ENCODE measurements at regions not wholly inside any gene's neighbourhood (a gene's known extent, or its start where the extent isn't known, plus 50 kb on each side); places are given as distances from the start of the nearest gene placed in this dataset.

DNA sequence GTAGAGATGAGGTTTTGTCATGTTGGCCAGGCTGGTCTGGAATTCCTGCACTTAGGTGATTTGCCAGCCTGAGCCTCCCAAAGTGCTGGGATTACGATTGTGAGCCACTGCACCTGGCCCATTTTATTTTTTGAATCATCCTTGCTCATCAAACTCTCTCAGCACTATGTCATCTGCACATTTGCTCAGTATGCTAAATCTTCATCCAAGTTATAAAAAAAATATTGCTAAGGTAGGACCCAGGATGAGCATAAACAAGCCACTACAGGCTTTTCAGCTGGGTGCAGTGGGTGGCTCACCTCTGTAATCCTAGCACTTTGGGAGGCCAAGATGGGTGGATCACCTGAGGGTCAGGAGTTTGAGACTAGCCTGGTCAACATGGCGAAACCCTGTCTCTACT lies 510.1 kb upstream of the LARGE1 start:
- no peak for DNase-seq (ENCODE audit: low spot score)

- no peak for DNase-seq (ENCODE audit: low spot score)
Observed at GRCh38 chr22:34434371-34434770, 514.1 kb upstream of the LARGE1 start.

- DNase-seq (ENCODE audit: low spot score) = no peak
Observed at GRCh38 chr22:34437140-34437539, 516.9 kb upstream of the LARGE1 start.

GRCh38 chr22:34454598-34454997 lies 534.3 kb upstream of the LARGE1 start:
- DNase-seq (ENCODE audit: low spot score) = no peak

DNA sequence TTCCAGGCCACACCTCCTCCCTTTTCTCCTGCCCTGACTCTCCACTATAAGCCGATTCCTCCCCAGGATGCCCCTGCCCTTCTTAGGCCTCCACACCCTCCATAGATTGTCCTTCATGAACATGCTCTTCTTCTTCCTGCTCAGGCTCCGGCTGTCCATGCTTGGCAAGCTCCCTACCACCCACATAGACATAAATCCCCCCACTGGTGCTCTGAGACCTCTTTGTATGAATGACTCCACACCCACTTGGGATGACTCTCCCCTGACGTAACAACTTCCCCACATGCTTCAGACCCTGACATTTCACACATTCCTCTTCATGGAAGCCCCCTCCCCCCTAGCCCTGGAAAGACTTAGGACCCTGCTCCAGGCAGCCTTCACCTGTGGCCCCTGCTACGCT lies 542.5 kb upstream of the LARGE1 start:
- DNase-seq (ENCODE audit: low spot score) = no peak

DNA sequence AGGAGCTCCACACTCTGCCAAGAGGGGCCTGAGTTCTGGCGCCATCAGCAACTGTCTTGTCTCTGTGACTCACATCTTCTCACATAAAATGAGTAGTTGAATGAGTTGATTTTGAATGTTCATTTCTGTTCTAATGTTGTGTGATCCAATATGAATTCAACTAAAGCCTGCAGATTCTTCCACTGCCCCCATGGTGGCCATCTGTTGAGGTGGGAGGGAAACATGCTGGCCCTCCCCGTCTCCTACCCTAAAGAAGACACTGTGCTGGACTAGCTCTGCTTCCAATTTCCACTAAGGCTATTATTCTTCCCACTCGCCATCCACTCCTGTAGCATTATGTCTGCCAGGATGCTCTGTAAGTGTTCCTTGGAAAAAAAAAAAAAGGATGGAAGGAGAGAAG lies 555.6 kb upstream of the LARGE1 start:
- no peak for DNase-seq (ENCODE audit: low spot score)

GRCh38 chr22:34476762-34477161 lies 556.5 kb upstream of the LARGE1 start:
- DNase-seq (ENCODE audit: low spot score) = no peak

DNA sequence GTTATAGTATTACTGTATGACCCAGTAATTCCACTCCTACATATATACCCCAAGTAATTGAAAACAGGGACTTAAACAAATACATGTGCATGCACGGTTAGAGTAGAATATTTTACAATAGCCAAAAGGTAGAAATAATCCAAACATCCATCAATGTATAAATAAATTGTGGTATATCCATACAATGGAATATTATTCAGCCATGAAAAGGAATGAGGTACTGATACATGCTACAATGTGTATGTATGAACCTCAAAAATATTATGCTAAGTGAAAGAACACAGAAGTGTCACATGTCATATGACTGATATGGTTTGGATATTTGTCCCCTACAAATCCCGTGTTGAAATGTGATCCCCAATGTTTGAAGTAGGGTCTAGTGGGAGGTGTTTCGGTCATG lies 560.8 kb upstream of the LARGE1 start:
- DNase-seq (ENCODE audit: low spot score) = no peak

GRCh38 chr22:34486381-34486780 lies 566.1 kb upstream of the LARGE1 start:
- DNase-seq (ENCODE audit: low spot score) = no peak

DNA sequence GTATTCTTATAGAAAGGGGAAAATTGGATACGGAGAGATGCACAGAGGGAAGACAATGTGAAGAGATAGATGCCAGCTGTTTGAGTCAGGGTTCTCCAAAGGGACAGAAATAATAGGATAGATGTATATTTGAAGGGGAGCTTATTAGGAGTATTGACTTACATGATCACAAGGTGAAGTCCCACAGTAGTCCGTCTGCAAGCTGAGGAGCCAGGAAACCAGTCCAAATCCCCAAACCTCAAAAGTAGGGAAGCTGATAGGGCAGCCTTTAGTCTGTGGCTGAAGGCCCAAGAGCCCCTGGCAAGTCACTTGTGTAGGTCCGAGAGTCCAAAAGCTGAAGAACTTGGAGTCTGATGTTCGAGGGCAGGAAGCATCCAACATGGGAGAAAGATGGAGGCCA lies 569.6 kb upstream of the LARGE1 start:
- no peak for DNase-seq (ENCODE audit: low spot score)

GRCh38 chr22:34490886-34491285 lies 570.6 kb upstream of the LARGE1 start:
- DNase-seq (ENCODE audit: low spot score) = no peak

- no peak for DNase-seq (ENCODE audit: low spot score)
Observed at GRCh38 chr22:34493486-34493885, 572.5 kb upstream of the ISX start.

- DNase-seq (ENCODE audit: low spot score) = no peak
Observed at GRCh38 chr22:34501366-34501965, 564.5 kb upstream of the ISX start.

DNA sequence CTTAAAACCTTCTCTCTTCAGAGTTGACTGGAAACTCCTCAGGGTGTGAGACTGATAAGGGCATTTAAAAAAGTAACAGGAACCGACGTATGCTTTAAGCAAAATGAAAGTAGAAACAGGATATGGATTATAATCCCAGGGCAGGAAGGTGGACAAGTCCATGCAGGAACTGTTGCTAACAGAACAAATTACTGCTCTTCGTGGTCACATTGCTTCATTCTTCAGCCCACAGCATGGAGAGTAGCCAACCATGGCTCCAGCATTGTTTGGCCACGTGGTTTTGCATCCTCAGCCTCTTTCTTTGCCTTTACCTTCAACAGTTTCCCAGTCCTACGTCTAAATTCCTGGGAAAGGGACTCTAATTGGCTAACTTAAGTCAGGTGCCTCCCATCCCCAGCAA lies 563.1 kb upstream of the ISX start:
- DNase-seq (ENCODE audit: low spot score) = no peak

DNA sequence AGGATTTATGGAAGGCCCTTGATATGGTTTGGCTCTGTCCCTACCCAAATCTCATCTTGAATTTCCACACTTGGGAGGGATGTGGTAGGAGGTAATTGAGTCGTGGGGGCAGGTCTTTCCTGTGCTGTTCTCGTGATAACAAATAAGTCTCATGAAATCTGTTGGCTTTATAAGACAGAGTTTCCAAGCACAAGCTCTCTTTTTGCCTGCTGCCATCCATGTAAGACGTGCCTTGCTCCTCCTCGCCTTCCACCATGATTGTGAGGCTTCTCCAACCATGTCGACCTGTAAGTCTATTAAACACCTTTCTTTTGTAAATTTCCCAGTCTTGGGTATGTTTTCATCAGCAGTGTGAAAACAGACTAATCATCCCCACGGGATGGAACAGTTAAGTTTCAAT lies 557.2 kb upstream of the ISX start:
- DNase-seq (ENCODE audit: low spot score) = no peak

DNA sequence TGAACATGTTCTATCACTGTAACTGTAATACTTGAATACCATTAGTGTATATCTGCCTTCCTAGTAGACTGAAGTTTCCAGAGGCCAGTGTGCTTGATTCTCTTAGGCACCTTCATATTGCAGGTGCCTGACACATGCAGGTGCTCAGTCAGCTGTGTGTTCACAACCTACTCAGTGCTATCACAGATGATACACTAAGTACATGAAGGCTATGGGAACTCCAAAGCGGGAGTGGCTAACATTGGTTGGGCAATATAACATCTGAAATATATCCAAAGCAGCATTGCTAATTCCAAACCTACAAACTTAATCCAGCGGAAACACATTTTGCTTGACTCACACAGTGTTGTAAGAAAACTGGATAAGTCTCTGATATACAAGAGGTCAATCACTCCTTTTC lies 539.3 kb upstream of the ISX start:
- no peak for DNase-seq (ENCODE audit: low spot score)

GRCh38 chr22:34534101-34534500 lies 531.9 kb upstream of the ISX start:
- no peak for DNase-seq (ENCODE audit: low spot score)

DNA sequence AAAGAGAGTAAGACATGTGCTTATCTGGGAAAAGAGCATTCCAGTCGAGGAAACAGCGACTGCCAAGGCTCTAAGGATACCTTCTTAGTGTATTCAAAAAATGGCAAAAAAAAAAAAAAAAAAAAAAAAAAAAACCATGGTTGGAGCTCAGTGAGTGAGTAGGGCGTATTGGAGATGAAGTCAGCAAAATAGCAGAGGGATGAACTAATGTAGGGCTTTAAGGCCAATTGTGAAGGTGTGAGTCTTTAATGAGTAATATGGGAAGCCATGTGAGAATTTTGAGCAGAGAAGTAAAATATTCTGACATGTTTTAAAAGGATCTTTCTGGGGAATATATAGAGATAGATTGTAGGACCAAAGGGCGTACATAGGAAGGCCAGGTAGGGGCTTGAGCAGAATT lies 498.6 kb upstream of the ISX start:
- no peak for DNase-seq (ENCODE audit: low spot score)

DNA sequence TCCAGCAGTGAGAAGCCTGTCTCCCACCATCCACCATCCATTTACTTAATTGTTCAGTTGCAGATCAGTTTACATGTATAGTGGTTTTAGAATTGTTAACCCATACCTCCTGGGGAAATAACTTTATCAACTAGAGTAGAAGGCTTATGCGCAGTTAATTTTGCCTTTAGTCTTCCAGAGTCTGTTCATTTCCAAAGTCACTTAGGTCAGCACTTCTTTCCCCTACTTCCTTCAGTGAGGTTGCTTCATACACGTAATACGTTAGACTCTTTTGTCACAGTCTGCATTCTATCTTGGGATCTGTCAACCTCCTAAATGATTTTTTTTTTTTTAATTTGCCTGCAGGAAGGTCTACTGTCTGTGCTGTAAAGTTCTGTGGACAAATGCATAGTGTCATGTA lies 495.6 kb upstream of the ISX start:
- DNase-seq (ENCODE audit: low spot score) = no peak

- DNase-seq (ENCODE audit: low spot score) = no peak
Observed at GRCh38 chr22:34579519-34579918, 486.4 kb upstream of the ISX start.

DNA sequence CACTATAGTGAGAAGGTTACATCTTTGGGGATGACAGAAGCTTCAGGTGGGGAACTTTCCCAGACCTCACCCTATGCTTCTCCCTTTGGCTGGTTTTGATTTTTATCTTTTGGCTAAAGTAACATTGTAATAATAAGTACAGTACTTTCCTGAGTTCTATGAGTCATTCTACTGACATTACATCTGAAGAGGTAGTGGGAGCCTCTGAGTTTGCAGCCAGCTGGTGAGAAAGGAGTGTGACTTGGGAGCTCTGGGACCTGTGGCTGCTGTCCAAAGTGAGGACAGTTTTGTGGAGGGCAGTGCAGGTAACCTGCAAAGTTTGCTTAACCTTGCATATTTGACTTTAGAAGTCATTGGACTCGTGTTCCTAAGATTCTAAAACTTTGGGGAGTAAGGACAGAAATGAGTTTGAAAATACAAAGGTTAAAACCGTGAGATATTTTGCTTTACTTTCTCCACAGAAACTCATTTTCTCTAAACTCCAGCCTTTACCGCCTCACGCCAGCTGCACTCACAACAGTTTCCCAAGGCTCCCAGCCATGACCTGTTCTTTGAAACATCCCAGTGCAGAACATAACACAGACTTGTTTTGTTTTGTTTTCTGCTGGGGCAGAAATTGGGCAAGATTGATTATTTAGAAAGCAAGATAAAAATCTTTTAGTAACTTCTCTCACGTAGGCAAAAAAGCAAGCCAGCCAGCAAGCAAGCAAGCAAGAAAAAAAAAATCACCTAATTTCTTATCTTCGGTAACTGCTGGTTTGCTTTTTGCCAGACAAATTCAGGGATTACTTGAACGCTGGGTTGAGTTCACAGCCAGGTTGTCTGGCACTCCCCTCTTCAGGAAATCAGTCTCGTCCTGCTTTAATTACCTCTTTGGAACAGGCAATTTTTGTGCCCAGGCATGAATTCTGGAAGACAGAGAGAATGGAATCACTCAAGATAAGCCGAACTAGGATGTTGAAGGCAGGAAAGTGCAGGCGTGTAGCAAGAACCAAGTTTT lies 478.3 kb upstream of the ISX start:
- no peak for DNase-seq (ENCODE audit: low spot score)

DNA sequence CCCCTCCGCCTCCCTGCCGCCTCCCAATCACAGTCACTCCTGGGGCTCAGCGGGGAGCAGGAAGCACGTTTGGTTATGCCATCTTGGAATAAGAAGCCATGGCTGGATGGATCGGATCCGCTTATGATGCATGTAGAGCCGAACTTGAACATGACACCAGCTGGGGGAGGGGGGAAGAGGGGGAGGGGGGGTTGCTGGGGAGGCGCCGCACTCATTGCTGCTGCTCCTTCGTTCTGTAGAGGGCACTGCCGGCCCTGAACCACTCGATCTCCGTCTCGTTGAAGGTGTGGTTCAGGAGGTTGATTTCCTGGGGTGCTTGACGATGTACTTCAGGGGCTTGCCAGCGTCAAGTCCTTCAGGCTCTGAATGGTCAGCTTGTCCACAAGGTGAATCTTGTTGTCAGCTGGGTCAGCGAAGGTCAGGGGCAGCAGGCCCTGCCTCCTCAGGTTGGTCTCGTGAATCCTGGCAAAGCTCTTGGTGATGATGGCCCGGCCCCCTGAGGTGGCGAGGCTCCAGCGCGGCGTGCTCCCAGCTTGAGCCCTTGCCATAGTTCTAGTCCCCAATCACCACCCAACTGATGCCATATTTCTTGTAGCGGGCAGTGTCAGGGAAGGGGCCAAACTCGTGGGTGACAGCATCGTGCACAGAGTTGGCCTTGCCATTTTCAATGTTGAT lies 476.9 kb upstream of the ISX start:
- DNase-seq (ENCODE audit: low spot score) = no peak

GRCh38 chr22:34592123-34592740 lies 473.7 kb upstream of the ISX start:
- DNase-seq (ENCODE audit: low spot score) = no peak

All from HuH-7 (cell line).